Mesenchymal stem cell (in vitro differentiated cells and primary cell): ENCODE measurements at regions not wholly inside any gene's neighbourhood (a gene's known extent, or its start where the extent isn't known, plus 50 kb on each side); places are given as distances from the start of the nearest gene placed in this dataset.

Source experiments
- DNase-seq: peaks from one replicate; pipeline ENCODE4 v3.0.0-alpha.2; 2013
- H2AFZ ChIP-seq: one replicate; pipeline ENCODE4 v1.6.1; 2013; ENCODE audit warnings: low read depth, mild to moderate bottlenecking, control low read depth, inconsistent platforms, low read length, moderate library complexity
- H2AK5ac ChIP-seq: 2 replicates; pipeline ENCODE4 v1.6.1; 2013; ENCODE audit warnings: low read length, moderate library complexity, mild to moderate bottlenecking, inconsistent platforms; ENCODE audit not compliant: severe bottlenecking
- H2BK120ac ChIP-seq: one replicate; pipeline ENCODE4 v1.6.1; 2013; ENCODE audit warnings: low read depth, mild to moderate bottlenecking, inconsistent platforms, low read length, moderate library complexity
- H2BK12ac ChIP-seq, 2 experiments: one replicate each; pipeline ENCODE4 v1.6.1; 2013; ENCODE audit warnings: inconsistent platforms in 2 of 2, low read length in 2 of 2, mild to moderate bottlenecking in 2 of 2, moderate library complexity in 2 of 2, control low read depth in 1 of 2
- H2BK15ac ChIP-seq: one replicate; pipeline ENCODE4 v1.6.1; 2013; ENCODE audit warnings: mild to moderate bottlenecking, low read depth, inconsistent platforms; ENCODE audit not compliant: poor library complexity, severe bottlenecking
- H2BK5ac ChIP-seq: 2 replicates; pipeline ENCODE4 v1.6.1; 2013; ENCODE audit warnings: low read depth, mild to moderate bottlenecking, low read length, control low read depth, inconsistent platforms; ENCODE audit not compliant: poor library complexity, severe bottlenecking
- H3K14ac ChIP-seq, 2 experiments: one replicate each; pipeline ENCODE4 v1.6.1; 2013; ENCODE audit warnings: inconsistent platforms in 2 of 2, low read length in 2 of 2, control low read depth in 1 of 2, mild to moderate bottlenecking in 1 of 2, moderate library complexity in 1 of 2
- H3K18ac ChIP-seq, 2 experiments: one replicate each; pipeline ENCODE4 v1.6.1; 2013; ENCODE audit warnings: inconsistent platforms in 2 of 2, low read length in 2 of 2, control low read depth in 1 of 2, low read depth in 1 of 2, mild to moderate bottlenecking in 1 of 2
- H3K23ac ChIP-seq, 2 experiments: one replicate each; pipeline ENCODE4 v1.6.1; 2013; ENCODE audit warnings: inconsistent platforms in 2 of 2, low read length in 2 of 2, mild to moderate bottlenecking in 2 of 2, moderate library complexity in 2 of 2, control low read depth in 1 of 2
- H3K27ac ChIP-seq: 2 replicates; pipeline ENCODE4 v1.5.1; 2013; ENCODE audit warnings: mild to moderate bottlenecking, moderate library complexity, low read length, control low read depth, inconsistent platforms; ENCODE audit not compliant: poor library complexity, severe bottlenecking
- H3K27me3 ChIP-seq, 2 experiments: 2 replicates each; pipeline versions ENCODE4 v1.6.1 to v1.7.0; 2013; ENCODE audit warnings: low read length in 2 of 2, mild to moderate bottlenecking in 2 of 2, moderate library complexity in 2 of 2, control low read depth in 1 of 2, inconsistent platforms in 1 of 2; ENCODE audit not compliant: control insufficient read depth in 1 of 2, insufficient read depth in 1 of 2
- H3K36me3 ChIP-seq, 2 experiments: 2 replicates each; pipeline versions ENCODE4 v1.6.1 to v1.7.0; 2013; ENCODE audit warnings: low read length in 2 of 2, control low read depth in 1 of 2, inconsistent platforms in 1 of 2, low read depth in 1 of 2, mild to moderate bottlenecking in 1 of 2; ENCODE audit not compliant: insufficient read depth in 2 of 2, control insufficient read depth in 1 of 2
- H3K4ac ChIP-seq, 2 experiments: one replicate each; pipeline ENCODE4 v1.6.1; 2013; ENCODE audit warnings: inconsistent platforms in 2 of 2, low read length in 2 of 2, mild to moderate bottlenecking in 2 of 2, moderate library complexity in 2 of 2, control low read depth in 1 of 2, low read depth in 1 of 2
- H3K4me1 ChIP-seq: 2 replicates; pipeline ENCODE4 v1.6.1; 2013; ENCODE audit warnings: low read depth, low read length, control low read depth; ENCODE audit not compliant: control insufficient read depth, insufficient read depth
- H3K4me2 ChIP-seq: 2 replicates; pipeline ENCODE4 v1.6.1; 2013; ENCODE audit warnings: low read length, mild to moderate bottlenecking, inconsistent platforms; ENCODE audit not compliant: poor library complexity, severe bottlenecking
- H3K4me3 ChIP-seq, 2 experiments: 2 replicates each; pipeline versions ENCODE4 v1.5.1 to v1.7.0; 2013; ENCODE audit warnings: low read length in 2 of 2, mild to moderate bottlenecking in 2 of 2, control low read depth in 1 of 2, low read depth in 1 of 2; ENCODE audit not compliant: insufficient read depth in 1 of 2
- H3K79me1 ChIP-seq: replicated peaks from 2 replicates; pipeline ENCODE4 v1.6.1; 2013; ENCODE audit warnings: mild to moderate bottlenecking, control low read depth, low read length, inconsistent platforms; ENCODE audit not compliant: poor library complexity, severe bottlenecking
- H3K9ac ChIP-seq: 2 replicates; pipeline ENCODE4 v1.7.0; 2013; ENCODE audit warnings: mild to moderate bottlenecking, low read length, moderate library complexity
- H3K9me3 ChIP-seq: 2 replicates; pipeline ENCODE4 v1.7.0; 2013; ENCODE audit warnings: mild to moderate bottlenecking, low read length; ENCODE audit not compliant: control insufficient read depth
- H4K8ac ChIP-seq: one replicate; pipeline ENCODE4 v1.6.1; 2013; ENCODE audit warnings: inconsistent platforms, mild to moderate bottlenecking, low read length, moderate library complexity
- H4K91ac ChIP-seq: one replicate; pipeline ENCODE4 v1.6.1; 2013; ENCODE audit warnings: mild to moderate bottlenecking, low read length, inconsistent platforms
- WGBS: methylation state at CpG from one replicate; pipeline ENCODE4 v1.1.7; 2013; ENCODE audit warnings: mixed read lengths; 5-methylcytosine and 5-hydroxymethylcytosine counted together

- Histone ChIP-seq H3K36me3 (no peaks in the 10 kb centered on the region), H4K8ac (no peak overlapping the region), H3K27ac (no peak overlapping the region), H3K4me2 (no peak overlapping the region), H2BK12ac (no peak overlapping the region), H2BK5ac (no peak overlapping the region), H3K9ac (no peak overlapping the region), H3K4me1 (no peaks in the 10 kb centered on the region), H2AK5ac (no peak overlapping the region), H3K23ac (no peak overlapping the region), H3K18ac (no peak overlapping the region), H3K27me3 (no peaks in the 10 kb centered on the region), H2AFZ (no peak overlapping the region), H3K79me1 (no peaks in the 10 kb centered on the region), H3K4me3 (no peak overlapping the region), H2BK120ac (no peak overlapping the region), H4K91ac (no peak overlapping the region), H3K4ac (no peak overlapping the region), H3K9me3 (no peaks in the 10 kb centered on the region), H3K14ac (no peak overlapping the region), H2BK15ac (no peak overlapping the region)
- no peak for DNase-seq
- WGBS: 100% methylated on average over 5 of the region's 5 CpGs
Observed at GRCh38 chr3:23723141-23723540, 82.6 kb upstream of the UBE2E1 start.

DNA sequence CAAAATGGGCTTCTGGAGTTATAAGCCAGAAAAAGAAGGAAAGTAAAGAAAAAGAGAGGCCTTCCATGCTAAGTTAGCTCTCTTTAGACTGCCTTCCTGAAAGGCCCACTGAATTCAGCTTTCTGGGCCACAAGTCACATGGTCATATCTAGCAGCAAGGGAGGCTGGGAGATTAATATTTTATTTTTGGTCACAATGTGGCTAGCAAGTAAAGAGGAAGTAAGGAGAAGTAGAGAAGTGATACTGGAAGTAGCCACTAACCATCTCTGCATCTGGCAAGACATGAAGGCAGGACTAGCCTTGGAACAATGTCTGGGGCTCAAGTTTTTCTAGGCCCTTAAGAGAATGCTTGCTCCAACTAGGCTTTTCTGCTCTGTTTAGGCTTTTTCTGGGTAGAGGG is 81.8 kb upstream of the UBE2E1 start:
- DNase-seq: no peak
- H2BK15ac ChIP-seq: no peak overlapping the region

DNA sequence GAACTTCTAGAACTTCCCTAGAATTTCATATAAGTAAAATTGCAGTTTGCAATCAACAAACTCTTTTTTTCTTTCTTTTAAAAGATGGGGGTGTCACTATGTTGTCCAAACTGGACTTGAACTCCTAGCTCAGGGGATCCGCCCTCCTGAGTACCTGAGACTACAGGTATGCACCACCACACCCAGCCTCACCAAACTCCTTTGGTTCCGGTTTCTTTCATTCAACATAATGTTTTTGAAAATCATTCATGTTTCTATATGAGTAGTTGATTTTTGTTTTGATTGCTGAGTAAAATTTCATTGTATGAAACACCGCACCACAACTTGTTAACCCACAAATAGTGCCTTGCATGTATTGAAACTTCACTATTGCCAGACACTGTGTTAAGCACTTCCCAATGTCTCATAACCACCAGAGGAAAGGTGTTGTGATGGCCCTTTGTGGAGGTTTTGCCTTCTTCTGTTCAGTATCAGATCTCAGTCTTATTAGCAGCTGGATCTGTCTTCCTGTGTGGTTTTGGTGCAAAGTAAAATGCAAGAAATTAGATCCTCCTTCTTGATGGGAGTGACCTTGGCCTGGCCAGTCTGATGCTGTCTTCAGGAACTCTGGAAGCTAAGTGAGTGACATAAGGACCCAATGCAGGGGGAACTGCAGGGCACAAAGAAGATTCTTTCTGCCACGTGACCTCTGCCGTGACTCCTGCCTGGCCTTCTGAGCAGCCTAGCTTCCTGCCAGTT is 78.8 kb upstream of the UBE2E1 start:
- no peak for DNase-seq
- no peak overlapping the region for H3K18ac ChIP-seq
- H2AFZ ChIP-seq: no peak overlapping the region
- H3K4me3 ChIP-seq: no peak overlapping the region
- H3K27me3 ChIP-seq: no peaks in the 10 kb centered on the region
- H4K8ac ChIP-seq: no peak overlapping the region
- no peak overlapping the region for H3K14ac ChIP-seq
- no peak overlapping the region for H4K91ac ChIP-seq
- H2BK15ac ChIP-seq: no peak overlapping the region
- peak overlapping the region in 1 of 2 experiments; percentile 68 for H2BK12ac ChIP-seq
- H3K9ac ChIP-seq: no peak overlapping the region
- H2BK5ac ChIP-seq: no peak overlapping the region
- no peaks in the 10 kb centered on the region for H3K9me3 ChIP-seq
- no peak overlapping the region for H3K27ac ChIP-seq
- H3K4me2 ChIP-seq: no peak overlapping the region
- H3K4ac ChIP-seq: no peak overlapping the region
- 58% methylated on average over 3 of the region's 5 CpGs for WGBS
- H2AK5ac ChIP-seq: no peak overlapping the region
- no peak overlapping the region for H3K23ac ChIP-seq
- peaks cover 7% of the 10 kb centered on the region for H3K4me1 ChIP-seq
- H3K79me1 ChIP-seq: no peaks in the 10 kb centered on the region
- H2BK120ac ChIP-seq: no peak overlapping the region
- H3K36me3 ChIP-seq: no peaks in the 10 kb centered on the region

More for the DNA sequence above, 81.8 kb upstream of the UBE2E1 start:
- Histone ChIP-seq H3K4ac (no peak overlapping the region), H3K14ac (no peak overlapping the region), H3K4me2 (no peak overlapping the region), H3K27me3 (no peaks in the 10 kb centered on the region), H3K18ac (no peak overlapping the region), H2BK5ac (no peak overlapping the region), H2BK12ac (no peak overlapping the region), H2BK120ac (no peak overlapping the region), H3K23ac (no peak overlapping the region), H3K9ac (no peak overlapping the region), H3K9me3 (no peaks in the 10 kb centered on the region), H3K4me3 (no peak overlapping the region), H4K8ac (no peak overlapping the region), H3K27ac (no peak overlapping the region), H2AFZ (no peak overlapping the region), H3K36me3 (no peaks in the 10 kb centered on the region), H2AK5ac (no peak overlapping the region), H3K79me1 (no peaks in the 10 kb centered on the region), H3K4me1 (peaks cover 6% of the 10 kb centered on the region), H4K91ac (no peak overlapping the region)

- H3K4ac ChIP-seq: no peak overlapping the region
- H2BK120ac ChIP-seq: no peak overlapping the region
- H4K8ac ChIP-seq: no peak overlapping the region
- H3K27ac ChIP-seq: no peak overlapping the region
- no peaks in the 10 kb centered on the region for H3K9me3 ChIP-seq
- no peak overlapping the region for H3K23ac ChIP-seq
- H3K4me2 ChIP-seq: no peak overlapping the region
- DNase-seq: peak; percentile 58
- H3K9ac ChIP-seq: no peak overlapping the region
- H3K79me1 ChIP-seq: no peaks in the 10 kb centered on the region
- H2BK5ac ChIP-seq: no peak overlapping the region
- H2BK15ac ChIP-seq: no peak overlapping the region
- H3K27me3 ChIP-seq: no peaks in the 10 kb centered on the region
- WGBS: 29% methylated on average over 4 of the region's 4 CpGs
- H3K4me1 ChIP-seq: peaks cover 7% of the 10 kb centered on the region
- H3K36me3 ChIP-seq: no peaks in the 10 kb centered on the region
- H2AFZ ChIP-seq: no peak overlapping the region
- peak overlapping the region; percentile 64 for H4K91ac ChIP-seq
- peak overlapping the region; percentile 46 to 98 for H2BK12ac ChIP-seq
- H3K14ac ChIP-seq: peak overlapping the region in 1 of 2 experiments; percentile 18
- peak overlapping the region; percentile 45 to 82 for H3K18ac ChIP-seq
- H2AK5ac ChIP-seq: no peak overlapping the region
- H3K4me3 ChIP-seq: no peak overlapping the region
Observed at GRCh38 chr3:23728601-23729117, 77.1 kb upstream of the UBE2E1 start.
